HEK293 (cell line): ENCODE measurements at regions not wholly inside any gene's neighbourhood (a gene's known extent, or its start where the extent isn't known, plus 50 kb on each side); places are given as distances from the start of the nearest gene placed in this dataset.

Source experiments
- CTCF ChIA-PET: fragments of 350-600 bp; formaldehyde crosslinking; extraction: SDS; loops from one replicate; lab custom pipeline; 2021; ENCODE audit warnings: antibody characterized with exemption; lab: Yijun Ruan, JAX
- POLR2A ChIA-PET: fragments of 300-600 bp; formaldehyde crosslinking; extraction: SDS; loops from one replicate; lab custom pipeline; 2020; ENCODE audit warnings: antibody characterized with exemption, inconsistent platforms; lab: Yijun Ruan, JAX
- H3K27ac ChIP-seq: fragments of 200-500 bp; sonication (Bioruptor generic); 2 replicates; pipeline ENCODE4 v1.5.1; 2014; ENCODE audit warnings: low read depth, low read length, control low read depth, inconsistent platforms; ENCODE audit errors: extremely low read depth
- H3K36me3 ChIP-seq, 2 experiments: fragments of 200-500 bp in 1 of 2; sonication (Bioruptor generic) in 1 of 2; 1 replicate in 1 of 2; 2 replicates in 1 of 2; pipeline ENCODE4 v1.5.1; 2014 to 2017; ENCODE audit warnings: inconsistent platforms in 2 of 2, low read length in 2 of 2; ENCODE audit not compliant: control insufficient read depth in 2 of 2, insufficient read depth in 1 of 2
- H3K4me1 ChIP-seq: fragments of 200-500 bp; sonication (Bioruptor generic); 2 replicates; pipeline ENCODE4 v1.5.1; 2014; ENCODE audit warnings: mild to moderate bottlenecking, low read length, inconsistent platforms; ENCODE audit not compliant: control insufficient read depth, insufficient read depth
- H3K4me3 ChIP-seq: 2 replicates; pipeline ENCODE4 v1.5.1; 2011; ENCODE audit warnings: low read depth, mild to moderate bottlenecking, control low read depth, low read length, moderate library complexity
- H3K9me3 ChIP-seq: fragments of 200-500 bp; sonication (Bioruptor generic); 2 replicates; pipeline ENCODE4 v1.5.1; 2014; ENCODE audit warnings: low read depth, low read length, inconsistent platforms; ENCODE audit not compliant: control insufficient read depth, insufficient read depth
- EGR2 ChIP-seq: fragments of 450-650 bp; formaldehyde crosslinking; IDR thresholded peaks from 2 replicates; pipeline ENCODE4 v1.5.1; 2016; ENCODE audit warnings: low read depth, missing biosample characterization, missing genetic modification characterization
- FEZF1 ChIP-seq: fragments of 450-650 bp; formaldehyde crosslinking; IDR thresholded peaks from 2 replicates; pipeline ENCODE4 v1.5.1; 2016; ENCODE audit warnings: missing biosample characterization, missing genetic modification characterization
- RBAK ChIP-seq: fragments of 450-650 bp; formaldehyde crosslinking; IDR thresholded peaks from 2 replicates; pipeline ENCODE4 v1.5.1; 2016; ENCODE audit warnings: missing biosample characterization, missing genetic modification characterization
- SP2 ChIP-seq: fragments of 450-650 bp; formaldehyde crosslinking; IDR thresholded peaks from 2 replicates; pipeline ENCODE4 v1.5.1; 2016; ENCODE audit warnings: missing biosample characterization, missing genetic modification characterization
- SP3 ChIP-seq: fragments of 450-650 bp; formaldehyde crosslinking; IDR thresholded peaks from 2 replicates; pipeline ENCODE4 v1.5.1; 2016; ENCODE audit warnings: missing biosample characterization, missing genetic modification characterization
- TCF7L2 ChIP-seq: IDR thresholded peaks from 2 replicates; pipeline ENCODE4 v1.6.1; 2011; ENCODE audit warnings: low read depth, mild to moderate bottlenecking, inconsistent platforms, low read length, moderate library complexity, borderline replicate concordance
- YY2 ChIP-seq: fragments of 450-650 bp; formaldehyde crosslinking; IDR thresholded peaks from 2 replicates; pipeline ENCODE4 v1.5.1; 2016; ENCODE audit warnings: missing biosample characterization, missing genetic modification characterization
- ZBTB1 ChIP-seq: fragments of 450-650 bp; formaldehyde crosslinking; IDR thresholded peaks from 2 replicates; pipeline ENCODE4 v1.5.1; 2016; ENCODE audit warnings: missing biosample characterization, missing genetic modification characterization
- ZBTB17 ChIP-seq: fragments of 450-650 bp; formaldehyde crosslinking; IDR thresholded peaks from 2 replicates; pipeline ENCODE4 v1.5.1; 2016; ENCODE audit warnings: missing biosample characterization, missing genetic modification characterization
- ZBTB20 ChIP-seq: fragments of 450-650 bp; formaldehyde crosslinking; IDR thresholded peaks from 2 replicates; pipeline ENCODE4 v1.5.1; 2016; ENCODE audit warnings: missing biosample characterization, missing genetic modification characterization
- ZBTB21 ChIP-seq: fragments of 450-650 bp; formaldehyde crosslinking; IDR thresholded peaks from 2 replicates; pipeline ENCODE4 v1.5.1; 2017; ENCODE audit warnings: missing biosample characterization, missing genetic modification characterization
- ZBTB6 ChIP-seq: fragments of 450-650 bp; formaldehyde crosslinking; IDR thresholded peaks from 2 replicates; pipeline ENCODE4 v1.5.1; 2017; ENCODE audit warnings: missing biosample characterization, missing genetic modification characterization
- ZBTB7A ChIP-seq: fragments of 450-650 bp; formaldehyde crosslinking; IDR thresholded peaks from 2 replicates; pipeline ENCODE4 v1.5.1; 2016; ENCODE audit warnings: low read depth, missing biosample characterization, missing genetic modification characterization
- ZNF121 ChIP-seq: fragments of 450-650 bp; formaldehyde crosslinking; IDR thresholded peaks from 2 replicates; pipeline ENCODE4 v1.5.1; 2016; ENCODE audit warnings: missing biosample characterization, missing genetic modification characterization
- ZNF155 ChIP-seq: fragments of 450-650 bp; formaldehyde crosslinking; IDR thresholded peaks from 2 replicates; pipeline ENCODE4 v1.5.1; 2016; ENCODE audit warnings: missing biosample characterization, missing genetic modification characterization
- ZNF157 ChIP-seq: fragments of 450-650 bp; formaldehyde crosslinking; IDR thresholded peaks from 2 replicates; pipeline ENCODE4 v1.5.1; 2016; ENCODE audit warnings: missing biosample characterization, missing genetic modification characterization
- ZNF19 ChIP-seq: fragments of 450-650 bp; formaldehyde crosslinking; IDR thresholded peaks from 2 replicates; pipeline ENCODE4; 2016; ENCODE audit warnings: missing biosample characterization, missing genetic modification characterization, low read depth
- ZNF2 ChIP-seq: fragments of 450-650 bp; formaldehyde crosslinking; IDR thresholded peaks from 2 replicates; pipeline ENCODE4 v1.5.1; 2016; ENCODE audit warnings: missing biosample characterization, missing genetic modification characterization
- ZNF274 ChIP-seq, 2 experiments: fragments of 200-500 bp in 1 of 2; fragments of 450-650 bp in 1 of 2; sonication (Bioruptor generic) in 1 of 2; formaldehyde crosslinking in 1 of 2; IDR thresholded peaks; 2 replicates each; pipeline versions ENCODE4 v1.5.1 to v1.6.1; 2014 to 2016; ENCODE audit warnings: borderline replicate concordance in 1 of 2, inconsistent platforms in 1 of 2, low read length in 1 of 2, missing biosample characterization in 1 of 2, missing genetic modification characterization in 1 of 2
- ZNF311 ChIP-seq: fragments of 450-650 bp; formaldehyde crosslinking; IDR thresholded peaks from 2 replicates; pipeline ENCODE4 v1.5.1; 2017; ENCODE audit warnings: missing biosample characterization, missing genetic modification characterization, borderline replicate concordance
- ZNF335 ChIP-seq: fragments of 450-650 bp; formaldehyde crosslinking; conservative IDR thresholded peaks from 2 replicates; pipeline ENCODE4 v1.5.1; 2016; ENCODE audit warnings: missing biosample characterization, missing genetic modification characterization
- ZNF341 ChIP-seq: fragments of 450-650 bp; formaldehyde crosslinking; IDR thresholded peaks from 2 replicates; pipeline ENCODE4; 2016; ENCODE audit warnings: low read depth, missing biosample characterization, missing genetic modification characterization
- ZNF404 ChIP-seq: fragments of 450-650 bp; formaldehyde crosslinking; IDR thresholded peaks from 2 replicates; pipeline ENCODE4 v1.5.1; 2017; ENCODE audit warnings: missing biosample characterization, missing genetic modification characterization
- ZNF416 ChIP-seq: fragments of 450-650 bp; formaldehyde crosslinking; IDR thresholded peaks from 2 replicates; pipeline ENCODE4 v1.5.1; 2016; ENCODE audit warnings: missing biosample characterization, missing genetic modification characterization
- ZNF423 ChIP-seq: fragments of 450-650 bp; formaldehyde crosslinking; IDR thresholded peaks from 2 replicates; pipeline ENCODE4 v1.5.1; 2016; ENCODE audit warnings: missing biosample characterization, missing genetic modification characterization
- ZNF426 ChIP-seq: fragments of 450-650 bp; formaldehyde crosslinking; IDR thresholded peaks from 2 replicates; pipeline ENCODE4 v1.5.1; 2017; ENCODE audit warnings: missing biosample characterization, missing genetic modification characterization, mild to moderate bottlenecking, inconsistent platforms, moderate library complexity
- ZNF473 ChIP-seq: fragments of 450-650 bp; formaldehyde crosslinking; IDR thresholded peaks from 2 replicates; pipeline ENCODE4 v1.5.1; 2017; ENCODE audit warnings: missing biosample characterization, missing genetic modification characterization
- ZNF501 ChIP-seq: fragments of 450-650 bp; formaldehyde crosslinking; IDR thresholded peaks from 2 replicates; pipeline ENCODE4 v1.5.1; 2016; ENCODE audit warnings: missing biosample characterization, missing genetic modification characterization
- ZNF560 ChIP-seq: fragments of 450-650 bp; formaldehyde crosslinking; IDR thresholded peaks from 2 replicates; pipeline ENCODE4 v1.5.1; 2017; ENCODE audit warnings: missing biosample characterization, missing genetic modification characterization, borderline replicate concordance
- ZNF561 ChIP-seq: fragments of 450-650 bp; IDR thresholded peaks from 2 replicates; pipeline ENCODE4 v1.5.1; 2018; ENCODE audit warnings: missing biosample characterization, missing genetic modification characterization, borderline replicate concordance
- ZNF610 ChIP-seq: fragments of 450-650 bp; formaldehyde crosslinking; IDR thresholded peaks from 2 replicates; pipeline ENCODE4 v1.5.1; 2016; ENCODE audit warnings: missing biosample characterization, missing genetic modification characterization, borderline replicate concordance
- ZNF76 ChIP-seq: fragments of 450-650 bp; formaldehyde crosslinking; IDR thresholded peaks from 2 replicates; pipeline ENCODE4; 2016; ENCODE audit warnings: low read depth, missing biosample characterization, missing genetic modification characterization, borderline replicate concordance
- ZNF776 ChIP-seq: fragments of 450-650 bp; formaldehyde crosslinking; IDR thresholded peaks from 2 replicates; pipeline ENCODE4 v1.5.0; 2017; ENCODE audit warnings: missing biosample characterization, missing genetic modification characterization, borderline replicate concordance
- TF ChIP-seq, protein P1 (sequence below): fragments of 450-650 bp; formaldehyde crosslinking; IDR thresholded peaks from 2 replicates; pipeline ENCODE4 v1.5.1; 2016; ENCODE audit warnings: missing biosample characterization, missing genetic modification characterization, borderline replicate concordance

GRCh38 chr4:15253349-15253748 is 174.5 kb upstream of the C1QTNF7 start:
- Histone ChIP-seq H3K9me3 (no peaks in the 10 kb centered on the region), H3K4me3 (no peak overlapping the region), H3K36me3 (no peaks in the 10 kb centered on the region), H3K27ac (no peak overlapping the region), H3K4me1 (no peaks in the 10 kb centered on the region)
- CTCF ChIA-PET, result no interaction called here
- POLR2A ChIA-PET, result no interaction called here
- no peak for TF ChIP-seq ZNF19 (tag by site-specific recombination)
- TF ChIP-seq, protein P1, sequence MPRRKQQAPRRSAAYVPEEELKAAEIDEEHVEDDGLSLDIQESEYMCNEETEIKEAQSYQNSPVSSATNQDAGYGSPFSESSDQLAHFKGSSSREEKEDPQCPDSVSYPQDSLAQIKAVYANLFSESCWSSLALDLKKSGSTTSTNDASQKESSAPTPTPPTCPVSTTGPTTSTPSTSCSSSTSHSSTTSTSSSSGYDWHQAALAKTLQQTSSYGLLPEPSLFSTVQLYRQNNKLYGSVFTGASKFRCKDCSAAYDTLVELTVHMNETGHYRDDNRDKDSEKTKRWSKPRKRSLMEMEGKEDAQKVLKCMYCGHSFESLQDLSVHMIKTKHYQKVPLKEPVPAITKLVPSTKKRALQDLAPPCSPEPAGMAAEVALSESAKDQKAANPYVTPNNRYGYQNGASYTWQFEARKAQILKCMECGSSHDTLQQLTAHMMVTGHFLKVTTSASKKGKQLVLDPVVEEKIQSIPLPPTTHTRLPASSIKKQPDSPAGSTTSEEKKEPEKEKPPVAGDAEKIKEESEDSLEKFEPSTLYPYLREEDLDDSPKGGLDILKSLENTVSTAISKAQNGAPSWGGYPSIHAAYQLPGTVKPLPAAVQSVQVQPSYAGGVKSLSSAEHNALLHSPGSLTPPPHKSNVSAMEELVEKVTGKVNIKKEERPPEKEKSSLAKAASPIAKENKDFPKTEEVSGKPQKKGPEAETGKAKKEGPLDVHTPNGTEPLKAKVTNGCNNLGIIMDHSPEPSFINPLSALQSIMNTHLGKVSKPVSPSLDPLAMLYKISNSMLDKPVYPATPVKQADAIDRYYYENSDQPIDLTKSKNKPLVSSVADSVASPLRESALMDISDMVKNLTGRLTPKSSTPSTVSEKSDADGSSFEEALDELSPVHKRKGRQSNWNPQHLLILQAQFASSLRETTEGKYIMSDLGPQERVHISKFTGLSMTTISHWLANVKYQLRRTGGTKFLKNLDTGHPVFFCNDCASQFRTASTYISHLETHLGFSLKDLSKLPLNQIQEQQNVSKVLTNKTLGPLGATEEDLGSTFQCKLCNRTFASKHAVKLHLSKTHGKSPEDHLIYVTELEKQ (tag by site-specific recombination), result no peak
- TF ChIP-seq ZNF404 (tag by site-specific recombination), result no peak
- no peak for TF ChIP-seq ZNF121 (tag by site-specific recombination)
- no peak for TF ChIP-seq ZNF610 (tag by site-specific recombination)
- TF ChIP-seq ZNF155 (tag by site-specific recombination), result no peak
- TF ChIP-seq SP3 (tag by site-specific recombination), result no peak
- TF ChIP-seq ZNF473 (tag by site-specific recombination), result no peak
- no peak for TF ChIP-seq ZNF560 (tag by site-specific recombination)
- no peak for TF ChIP-seq RBAK (tag by site-specific recombination)
- no peak for TF ChIP-seq ZNF274 (IDR thresholded peaks at IDR 0.05; ENCODE audit: low read length)
- no peak for TF ChIP-seq ZNF274 (tag by site-specific recombination; IDR thresholded peaks at IDR 0.05; ENCODE audit: borderline replicate concordance)
- no peak for TF ChIP-seq ZNF423 (tag by site-specific recombination)
- no peak for TF ChIP-seq ZBTB20 (tag by site-specific recombination)
- TF ChIP-seq ZNF157, result no peak
- TF ChIP-seq ZBTB21 (tag by site-specific recombination), result no peak
- no peak for TF ChIP-seq ZNF426
- TF ChIP-seq ZNF416, result no peak
- no peak for TF ChIP-seq ZNF311 (tag by site-specific recombination)

GRCh38 chr4:15254236-15254880 is 173.5 kb upstream of the C1QTNF7 start:
- Histone ChIP-seq H3K9me3 (no peaks in the 10 kb centered on the region), H3K4me3 (no peak overlapping the region), H3K4me1 (no peaks in the 10 kb centered on the region), H3K36me3 (no peaks in the 10 kb centered on the region), H3K27ac (no peak overlapping the region)
- ChIA-PET CTCF (interaction anchor here (1.2 kb wide), 1 partner anchor 203 kb away, joined by 4 read pairs; no protein-coding TSS in a partner anchor), POLR2A (no interaction called here)
- no peak for TF ChIP-seq ZBTB6 (tag by site-specific recombination)
- TF ChIP-seq ZNF76, result no peak
- TF ChIP-seq ZBTB1, result no peak
- no peak for TF ChIP-seq ZNF501
- TF ChIP-seq ZBTB17 (tag by site-specific recombination), result no peak
- TF ChIP-seq ZNF561 (tag by site-specific recombination), result no peak
- no peak for TF ChIP-seq FEZF1 (tag by site-specific recombination)
- TF ChIP-seq ZNF2 (tag by site-specific recombination), result no peak
- TF ChIP-seq SP2 (tag by site-specific recombination), result no peak
- no peak for TF ChIP-seq ZNF776 (tag by site-specific recombination)
- TF ChIP-seq EGR2 (tag by site-specific recombination), result no peak
- no peak for TF ChIP-seq TCF7L2
- TF ChIP-seq YY2 (tag by site-specific recombination), result no peak
- TF ChIP-seq ZBTB7A (tag by site-specific recombination), result no peak
- no peak for TF ChIP-seq ZNF341
- no peak for TF ChIP-seq ZNF560 (tag by site-specific recombination)
- TF ChIP-seq ZNF335 (tag by site-specific recombination), result no peak
